Neural cell (in vitro differentiated cells): ENCODE measurements at regions not wholly inside any gene's neighbourhood (a gene's known extent, or its start where the extent isn't known, plus 50 kb on each side); places are given as distances from the start of the nearest gene placed in this dataset.

ENCODE experiments used
- POLR2AphosphoS5 ChIP-seq: IDR thresholded peaks from 2 replicates; pipeline ENCODE4 v1.6.1; 2012
- SMC3 ChIP-seq: fragments of 450-650 bp; conservative IDR thresholded peaks from 2 replicates; pipeline ENCODE4 v1.6.1; 2014; ENCODE audit warnings: antibody characterized with exemption, mild to moderate bottlenecking, moderate library complexity; ENCODE audit not compliant: poor library complexity
- TF ChIP-seq, protein P1 (sequence below): IDR thresholded peaks from 2 replicates; pipeline ENCODE4 v1.6.1; 2012; ENCODE audit warnings: borderline replicate concordance
- TF ChIP-seq, protein P2 (sequence below): fragments of 450-650 bp; IDR thresholded peaks from 2 replicates; pipeline ENCODE4 v1.5.1; 2014; ENCODE audit warnings: antibody characterized with exemption, mild to moderate bottlenecking, moderate library complexity; ENCODE audit not compliant: poor library complexity, severe bottlenecking

DNA sequence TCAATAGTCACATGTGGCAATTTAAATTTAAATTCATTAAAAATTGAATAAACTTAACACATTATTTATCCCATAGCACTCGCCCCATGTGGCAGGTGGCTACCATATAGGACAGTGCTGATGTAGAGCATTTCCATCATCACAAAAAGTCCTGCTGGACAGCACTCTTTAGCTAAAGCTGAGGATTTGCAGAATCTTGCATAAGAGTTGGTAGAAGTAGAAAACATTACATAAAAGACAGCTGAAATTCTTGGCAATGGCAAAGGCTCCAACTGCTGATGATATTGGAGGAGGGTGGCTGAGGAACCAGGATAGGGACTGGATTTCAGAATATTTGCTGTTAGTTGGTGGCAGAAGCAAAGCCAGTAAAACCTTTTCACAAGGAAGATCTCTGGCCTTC is 230.7 kb upstream of the SATB1 start:
- TF ChIP-seq, protein P1, sequence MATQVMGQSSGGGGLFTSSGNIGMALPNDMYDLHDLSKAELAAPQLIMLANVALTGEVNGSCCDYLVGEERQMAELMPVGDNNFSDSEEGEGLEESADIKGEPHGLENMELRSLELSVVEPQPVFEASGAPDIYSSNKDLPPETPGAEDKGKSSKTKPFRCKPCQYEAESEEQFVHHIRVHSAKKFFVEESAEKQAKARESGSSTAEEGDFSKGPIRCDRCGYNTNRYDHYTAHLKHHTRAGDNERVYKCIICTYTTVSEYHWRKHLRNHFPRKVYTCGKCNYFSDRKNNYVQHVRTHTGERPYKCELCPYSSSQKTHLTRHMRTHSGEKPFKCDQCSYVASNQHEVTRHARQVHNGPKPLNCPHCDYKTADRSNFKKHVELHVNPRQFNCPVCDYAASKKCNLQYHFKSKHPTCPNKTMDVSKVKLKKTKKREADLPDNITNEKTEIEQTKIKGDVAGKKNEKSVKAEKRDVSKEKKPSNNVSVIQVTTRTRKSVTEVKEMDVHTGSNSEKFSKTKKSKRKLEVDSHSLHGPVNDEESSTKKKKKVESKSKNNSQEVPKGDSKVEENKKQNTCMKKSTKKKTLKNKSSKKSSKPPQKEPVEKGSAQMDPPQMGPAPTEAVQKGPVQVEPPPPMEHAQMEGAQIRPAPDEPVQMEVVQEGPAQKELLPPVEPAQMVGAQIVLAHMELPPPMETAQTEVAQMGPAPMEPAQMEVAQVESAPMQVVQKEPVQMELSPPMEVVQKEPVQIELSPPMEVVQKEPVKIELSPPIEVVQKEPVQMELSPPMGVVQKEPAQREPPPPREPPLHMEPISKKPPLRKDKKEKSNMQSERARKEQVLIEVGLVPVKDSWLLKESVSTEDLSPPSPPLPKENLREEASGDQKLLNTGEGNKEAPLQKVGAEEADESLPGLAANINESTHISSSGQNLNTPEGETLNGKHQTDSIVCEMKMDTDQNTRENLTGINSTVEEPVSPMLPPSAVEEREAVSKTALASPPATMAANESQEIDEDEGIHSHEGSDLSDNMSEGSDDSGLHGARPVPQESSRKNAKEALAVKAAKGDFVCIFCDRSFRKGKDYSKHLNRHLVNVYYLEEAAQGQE, result no peak
- TF ChIP-seq SMC3 (no peak), POLR2AphosphoS5 (no peak)
- TF ChIP-seq, protein P2, sequence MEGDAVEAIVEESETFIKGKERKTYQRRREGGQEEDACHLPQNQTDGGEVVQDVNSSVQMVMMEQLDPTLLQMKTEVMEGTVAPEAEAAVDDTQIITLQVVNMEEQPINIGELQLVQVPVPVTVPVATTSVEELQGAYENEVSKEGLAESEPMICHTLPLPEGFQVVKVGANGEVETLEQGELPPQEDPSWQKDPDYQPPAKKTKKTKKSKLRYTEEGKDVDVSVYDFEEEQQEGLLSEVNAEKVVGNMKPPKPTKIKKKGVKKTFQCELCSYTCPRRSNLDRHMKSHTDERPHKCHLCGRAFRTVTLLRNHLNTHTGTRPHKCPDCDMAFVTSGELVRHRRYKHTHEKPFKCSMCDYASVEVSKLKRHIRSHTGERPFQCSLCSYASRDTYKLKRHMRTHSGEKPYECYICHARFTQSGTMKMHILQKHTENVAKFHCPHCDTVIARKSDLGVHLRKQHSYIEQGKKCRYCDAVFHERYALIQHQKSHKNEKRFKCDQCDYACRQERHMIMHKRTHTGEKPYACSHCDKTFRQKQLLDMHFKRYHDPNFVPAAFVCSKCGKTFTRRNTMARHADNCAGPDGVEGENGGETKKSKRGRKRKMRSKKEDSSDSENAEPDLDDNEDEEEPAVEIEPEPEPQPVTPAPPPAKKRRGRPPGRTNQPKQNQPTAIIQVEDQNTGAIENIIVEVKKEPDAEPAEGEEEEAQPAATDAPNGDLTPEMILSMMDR, result no peak
